HEK293T (cell line): ENCODE measurements at regions not wholly inside any gene's neighbourhood (a gene's known extent, or its start where the extent isn't known, plus 50 kb on each side); places are given as distances from the start of the nearest gene placed in this dataset.

Experiments used
- BHLHE40 ChIP-seq: fragments of 450-650 bp; IDR thresholded peaks from 2 replicates; pipeline ENCODE4 v1.6.1; 2016; ENCODE audit warnings: mild to moderate bottlenecking, moderate library complexity, borderline replicate concordance
- FOXA1 ChIP-seq: fragments of 450-650 bp; IDR thresholded peaks from 2 replicates; pipeline ENCODE4 v1.6.1; 2016; ENCODE audit warnings: mild to moderate bottlenecking
- FOXK2 ChIP-seq: fragments of 450-650 bp; IDR thresholded peaks from 2 replicates; pipeline ENCODE4 v1.6.1; 2016; ENCODE audit warnings: mild to moderate bottlenecking
- FOXM1 ChIP-seq: fragments of 450-650 bp; IDR thresholded peaks from 2 replicates; pipeline ENCODE4 v1.6.1; 2017; ENCODE audit warnings: mild to moderate bottlenecking, borderline replicate concordance

- TF ChIP-seq FOXK2 (no peak), FOXM1 (no peak), FOXA1 (no peak), BHLHE40 (no peak)
These were observed 396.3 kb upstream of the TENM3 start for GRCh38 chr4:181846934-181847333.
